ENCODE measurements at regions not wholly inside any gene's neighbourhood (a gene's known extent, or its start where the extent isn't known, plus 50 kb on each side); places are given as distances from the start of the nearest gene placed in this dataset.
"Not testable (repeated sequence)": the region's sequence is repeated elsewhere in the genome, so short reads cannot be mapped to it uniquely, and the experiment has no call there.

- DNase-seq: no peak
Measured at GRCh38 chr5:92070786-92071185, 687.7 kb upstream of the ARRDC3 start.

GRCh38 chr5:92064993-92065392 lies 681.9 kb upstream of the ARRDC3 start:
- DNase-seq: no peak

- no peak for DNase-seq
Measured at GRCh38 chr5:92051741-92052140, 668.6 kb upstream of the ARRDC3 start.

- DNase-seq: no peak
Measured at GRCh38 chr5:92050970-92051369, 667.9 kb upstream of the ARRDC3 start.

- no peak for DNase-seq
Measured at GRCh38 chr5:92041911-92042660, 659.0 kb upstream of the ARRDC3 start.

- DNase-seq: no peak
Measured at GRCh38 chr5:92041206-92041605, 658.1 kb upstream of the ARRDC3 start.

- not testable (repeated sequence) for DNase-seq
Measured at GRCh38 chr5:92029792-92030191, 646.7 kb upstream of the ARRDC3 start.

- DNase-seq: no peak
Measured at GRCh38 chr5:92023555-92023954, 640.4 kb upstream of the ARRDC3 start.

GRCh38 chr5:92023141-92023471 lies 640.0 kb upstream of the ARRDC3 start:
- DNase-seq: no peak

GRCh38 chr5:92022415-92023140 lies 639.5 kb upstream of the ARRDC3 start:
- DNase-seq: no peak

GRCh38 chr5:92019376-92019990 lies 636.4 kb upstream of the ARRDC3 start:
- DNase-seq: no peak

GRCh38 chr5:92017776-92018175 lies 634.7 kb upstream of the ARRDC3 start:
- no peak for DNase-seq

GRCh38 chr5:92011845-92012244 lies 628.7 kb upstream of the ARRDC3 start:
- DNase-seq: not testable (repeated sequence)

GRCh38 chr5:92003806-92004205 lies 620.7 kb upstream of the ARRDC3 start:
- DNase-seq: no peak

GRCh38 chr5:92002721-92003274 lies 619.7 kb upstream of the ARRDC3 start:
- DNase-seq: no peak

GRCh38 chr5:91998774-91999173 lies 615.7 kb upstream of the ARRDC3 start:
- no peak for DNase-seq

- DNase-seq: no peak
Measured at GRCh38 chr5:91983869-91984268, 600.8 kb upstream of the ARRDC3 start.

GRCh38 chr5:91978221-91978882 lies 595.2 kb upstream of the ARRDC3 start:
- no peak for DNase-seq

- DNase-seq: no peak
Measured at GRCh38 chr5:91977579-91977978, 594.5 kb upstream of the ARRDC3 start.

- no peak for DNase-seq
Measured at GRCh38 chr5:91976451-91976850, 593.3 kb upstream of the ARRDC3 start.

GRCh38 chr5:91963166-91963565 lies 580.0 kb upstream of the ARRDC3 start:
- no peak for DNase-seq

GRCh38 chr5:91957666-91958065 lies 574.5 kb upstream of the ARRDC3 start:
- no peak for DNase-seq

GRCh38 chr5:91956738-91957137 lies 573.6 kb upstream of the ARRDC3 start:
- no peak for DNase-seq
